ENCODE measurements at regions not wholly inside any gene's neighbourhood (a gene's known extent, or its start where the extent isn't known, plus 50 kb on each side); places are given as distances from the start of the nearest gene placed in this dataset.

GRCh38 chr9:30676651-30677050 lies 1707.8 kb upstream of the ACO1 start:
- TF ChIP-seq POLR2A (IDR thresholded peaks at IDR 0.05; ENCODE audit: low read length) (no peak), GATA1 (IDR thresholded peaks at IDR 0.05; ENCODE audit: low read depth, low read length) (no peak)

All from erythroblast (primary cell).